ENCODE measurements at regions not wholly inside any gene's neighbourhood (a gene's known extent, or its start where the extent isn't known, plus 50 kb on each side); places are given as distances from the start of the nearest gene placed in this dataset.

GRCh38 chr10:52442576-52442975 is 128.5 kb downstream of the DKK1 start:
- H3K4me1 Mint-ChIP-seq, result peaks cover 19% of the 10 kb centered on the region
- no peaks in the 10 kb centered on the region for H3K9me3 Mint-ChIP-seq
- no peak overlapping the region for H3K27ac Mint-ChIP-seq
- H3K36me3 Mint-ChIP-seq (ENCODE audit: low read depth), result no peaks in the 10 kb centered on the region
- H3K4me3 Mint-ChIP-seq, result no peak overlapping the region
- no peak for DNase-seq
- no peaks in the 10 kb centered on the region for H3K27me3 Mint-ChIP-seq (ENCODE audit: low read depth, poor library complexity)
- TF ChIP-seq CTCF (IDR thresholded peaks at IDR 0.05), result no peak

DNA sequence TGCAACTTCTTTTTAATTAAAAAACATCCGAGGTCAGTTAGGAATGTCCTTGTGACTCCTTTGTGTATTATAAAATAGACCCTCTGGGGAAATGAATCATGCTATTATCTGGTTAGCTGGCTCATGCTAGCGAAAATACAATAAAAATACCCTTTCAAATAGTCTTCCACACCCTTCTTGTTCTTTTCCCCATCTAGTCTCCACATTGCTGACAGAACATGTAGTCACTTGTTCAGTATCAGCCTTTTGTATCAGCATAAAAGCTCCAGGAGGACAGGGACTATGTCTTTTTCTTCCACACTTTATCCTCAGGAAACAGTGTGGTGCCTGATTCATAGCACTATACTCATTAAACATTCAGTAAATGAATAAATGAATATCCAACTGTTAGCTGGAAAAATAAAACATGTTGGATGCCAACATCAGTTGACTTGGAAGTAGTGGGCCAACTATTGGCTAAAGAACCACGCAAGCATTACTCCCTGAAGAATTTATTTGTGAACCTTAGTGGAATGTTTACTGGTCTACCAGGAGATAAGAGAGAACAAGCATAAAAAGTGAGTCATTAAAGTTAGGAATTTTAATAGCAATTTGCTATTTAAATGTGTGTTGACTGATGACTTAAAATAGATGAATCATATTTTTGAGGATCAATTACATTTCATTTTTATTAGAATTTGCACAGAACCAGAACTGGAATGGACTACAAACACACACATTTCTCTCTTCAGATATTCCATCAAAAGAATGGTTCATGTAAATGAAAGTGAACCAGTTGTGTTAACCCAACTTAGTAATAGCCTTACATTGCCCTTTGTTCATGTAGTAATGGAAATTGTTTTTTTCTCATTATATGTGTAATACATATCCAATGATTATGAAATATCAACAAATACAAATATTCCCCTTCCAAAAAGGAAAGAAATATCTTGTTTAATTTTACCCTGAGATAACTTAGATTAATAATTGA is 129.6 kb downstream of the DKK1 start:
- no peak for DNase-seq
- Mint-ChIP-seq H3K4me3 (no peak overlapping the region), H3K27ac (peak overlapping the region; percentile 55), H3K9me3 (no peaks in the 10 kb centered on the region), H3K36me3 (ENCODE audit: low read depth) (no peaks in the 10 kb centered on the region), H3K27me3 (ENCODE audit: low read depth, poor library complexity) (no peaks in the 10 kb centered on the region), H3K4me1 (peaks cover 19% of the 10 kb centered on the region)
- TF ChIP-seq CTCF (IDR thresholded peaks at IDR 0.05), result no peak

DNA sequence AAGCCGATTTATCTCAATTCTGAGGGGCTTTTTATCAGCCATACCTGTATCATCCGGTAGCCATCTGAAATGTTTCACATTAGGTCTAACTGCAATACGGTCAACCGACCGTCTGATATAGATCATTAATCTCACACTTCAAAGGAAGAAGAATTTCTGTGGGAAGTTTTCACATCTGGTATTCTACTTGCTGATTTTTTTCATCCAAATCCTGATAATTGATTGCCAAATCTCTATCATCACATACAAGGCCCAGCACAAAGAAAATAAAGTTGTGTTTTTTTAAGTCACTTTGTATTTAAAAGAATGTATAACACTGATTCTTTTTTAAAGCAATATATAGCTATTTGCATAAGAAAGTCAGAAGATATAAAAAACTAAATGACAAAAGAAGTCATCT is 132.3 kb downstream of the DKK1 start:
- no peak overlapping the region for H3K4me3 Mint-ChIP-seq
- H3K9me3 Mint-ChIP-seq, result no peaks in the 10 kb centered on the region
- no peak for DNase-seq
- H3K27me3 Mint-ChIP-seq (ENCODE audit: low read depth, poor library complexity), result no peaks in the 10 kb centered on the region
- H3K4me1 Mint-ChIP-seq, result peaks cover 14% of the 10 kb centered on the region
- H3K27ac Mint-ChIP-seq, result no peak overlapping the region
- TF ChIP-seq CTCF (IDR thresholded peaks at IDR 0.05), result no peak
- H3K36me3 Mint-ChIP-seq (ENCODE audit: low read depth), result no peaks in the 10 kb centered on the region

GRCh38 chr10:52447931-52448353 is 133.9 kb downstream of the DKK1 start:
- no peak overlapping the region for H3K27ac Mint-ChIP-seq
- peaks cover 21% of the 10 kb centered on the region for H3K4me1 Mint-ChIP-seq
- no peaks in the 10 kb centered on the region for H3K36me3 Mint-ChIP-seq (ENCODE audit: low read depth)
- H3K9me3 Mint-ChIP-seq, result no peaks in the 10 kb centered on the region
- no peaks in the 10 kb centered on the region for H3K27me3 Mint-ChIP-seq (ENCODE audit: low read depth, poor library complexity)
- H3K4me3 Mint-ChIP-seq, result no peak overlapping the region
- TF ChIP-seq CTCF (IDR thresholded peaks at IDR 0.05), result no peak
- DNase-seq, result no peak

DNA sequence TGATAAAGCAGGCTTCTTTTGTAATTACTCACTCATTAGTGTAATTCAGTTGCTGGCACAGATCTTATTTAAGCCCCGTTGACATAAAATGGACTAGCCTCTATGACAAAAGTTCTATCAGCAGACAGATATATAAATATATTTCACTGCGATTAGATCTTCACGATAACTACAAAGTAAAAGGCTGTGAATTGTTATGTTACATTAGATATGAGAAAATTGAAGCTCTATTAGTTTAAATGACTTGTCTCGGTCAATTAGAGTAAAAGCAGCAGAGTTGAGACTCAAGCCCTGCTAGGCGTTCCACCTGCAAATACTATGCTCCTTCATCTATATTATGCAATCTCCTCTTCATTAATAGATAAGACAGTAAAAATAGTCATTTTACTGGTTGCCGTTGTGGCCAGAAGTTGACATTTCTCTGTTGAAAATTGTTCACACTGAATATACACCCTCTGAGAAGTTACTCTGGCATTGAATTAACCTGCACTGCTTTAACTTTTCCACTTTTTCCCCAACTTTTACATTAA is 136.7 kb downstream of the DKK1 start:
- Mint-ChIP-seq H3K4me1 (peaks cover 22% of the 10 kb centered on the region), H3K36me3 (ENCODE audit: low read depth) (no peaks in the 10 kb centered on the region), H3K27ac (no peak overlapping the region), H3K9me3 (no peaks in the 10 kb centered on the region), H3K4me3 (no peak overlapping the region), H3K27me3 (ENCODE audit: low read depth, poor library complexity) (no peaks in the 10 kb centered on the region)
- TF ChIP-seq CTCF (IDR thresholded peaks at IDR 0.05), result no peak
- DNase-seq, result no peak

Data from nephron progenitor cell (in vitro differentiated cells).